GM13976 (cell line): ENCODE measurements at regions not wholly inside any gene's neighbourhood (a gene's known extent, or its start where the extent isn't known, plus 50 kb on each side); places are given as distances from the start of the nearest gene placed in this dataset.

Experiments
- DNase-seq: peaks from one replicate; pipeline ENCODE4 v3.0.0; 2012; ENCODE audit warnings: low spot score
- CTCF ChIP-seq: IDR thresholded peaks from 2 replicates; pipeline ENCODE4 v1.5.1; 2012; ENCODE audit warnings: borderline replicate concordance, mild to moderate bottlenecking; ENCODE audit not compliant: insufficient read depth; ENCODE audit errors: extremely low read depth, missing control alignments, control extremely low read depth
- in situ Hi-C: fragments of 300-500 bp; cut with MboI; formaldehyde crosslinking; loops from one replicate; pipeline ENCODE4 v1.12.0; 2022; ENCODE audit warnings: low sequenced_read_pairs, mixed read lengths, inconsistent platforms; ENCODE audit not compliant: unreplicated experiment

DNA sequence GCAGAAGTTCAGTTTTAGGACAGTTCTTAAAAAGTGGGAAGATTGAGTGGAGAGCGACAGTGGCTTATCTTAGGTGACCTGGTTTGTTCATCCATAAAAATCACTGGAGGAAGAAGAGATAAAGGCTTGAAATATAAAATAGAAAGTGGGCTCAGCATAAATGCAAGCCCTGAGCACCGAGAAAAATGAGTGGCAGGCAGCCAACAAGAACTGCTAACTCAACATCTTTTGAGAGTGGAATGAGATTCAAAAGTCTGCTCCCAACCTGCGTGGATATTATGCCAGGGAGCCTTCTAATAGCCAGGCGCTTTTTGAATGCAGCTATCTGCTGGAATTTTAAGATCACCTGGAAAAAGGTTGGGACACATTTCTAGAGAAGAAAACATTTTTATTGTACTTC lies 666.5 kb downstream of the FLRT2 start:
- no peak for TF ChIP-seq CTCF
- in situ Hi-C loops, result no loop called here
- DNase-seq, result no peak

DNA sequence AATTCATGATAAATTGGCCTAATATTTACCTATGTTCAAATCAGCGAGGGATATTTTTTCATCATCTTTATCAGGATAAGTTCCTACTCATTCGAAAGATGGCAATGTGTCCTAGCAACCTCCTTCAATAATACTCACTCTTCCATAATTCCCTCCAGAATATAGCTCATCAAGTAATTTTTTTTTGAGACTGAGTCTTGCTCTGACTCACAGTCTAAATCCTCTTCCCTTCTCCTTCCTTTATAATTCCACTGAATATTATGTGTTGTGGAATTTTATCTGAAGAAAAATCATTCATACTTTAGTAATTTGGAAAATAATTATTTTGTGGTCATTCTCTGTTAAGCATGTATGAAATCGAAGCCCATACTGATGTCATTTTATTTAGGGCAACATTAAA lies 663.8 kb downstream of the FLRT2 start:
- TF ChIP-seq CTCF, result no peak
- in situ Hi-C loops, result no loop called here
- no peak for DNase-seq

DNA sequence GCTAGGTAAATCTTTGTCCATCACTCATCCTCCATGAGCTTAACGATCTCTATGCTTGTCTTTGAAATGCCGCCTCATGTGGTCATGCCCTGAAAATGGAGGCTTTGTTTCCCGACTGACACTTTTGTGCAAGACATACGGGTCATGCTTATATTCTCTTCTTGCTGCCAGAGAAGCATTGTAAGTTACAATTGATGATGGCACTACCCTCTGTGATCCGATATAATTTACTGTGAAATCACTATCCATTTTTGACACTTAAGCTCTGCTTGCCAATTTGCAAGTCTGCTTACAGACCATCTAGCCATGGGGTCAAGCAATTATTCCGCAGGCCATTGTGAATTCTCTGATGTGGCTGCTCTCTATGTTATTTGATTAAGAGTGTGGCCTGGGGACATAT lies 650.0 kb downstream of the FLRT2 start:
- in situ Hi-C loops, result no loop called here
- TF ChIP-seq CTCF, result no peak
- no peak for DNase-seq

- in situ Hi-C loops, result no loop called here
- no peak for DNase-seq
- no peak for TF ChIP-seq CTCF
Observed at GRCh38 chr14:86168371-86168770, 638.4 kb downstream of the FLRT2 start.

DNA sequence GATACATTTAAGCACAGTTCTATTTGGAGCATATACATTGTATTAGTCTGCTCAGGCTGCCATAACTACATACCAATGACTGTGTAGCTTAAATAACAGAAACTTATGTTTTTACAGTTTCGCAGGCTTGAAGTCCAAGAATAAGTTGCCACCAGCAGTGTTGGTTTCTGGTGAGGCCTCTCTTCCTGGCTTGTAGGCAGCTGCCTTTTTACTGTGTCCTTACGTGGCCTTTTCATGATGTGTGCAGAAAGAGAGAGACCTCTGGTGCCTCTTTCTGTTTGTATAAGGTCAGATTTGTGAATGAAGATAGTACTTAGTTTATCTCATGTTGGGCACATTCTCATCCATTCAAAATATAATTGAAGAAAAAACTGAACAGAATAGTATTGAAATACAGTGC lies 636.6 kb downstream of the FLRT2 start:
- DNase-seq, result no peak
- no peak for TF ChIP-seq CTCF
- in situ Hi-C loops, result no loop called here

- in situ Hi-C loops, result no loop called here
- no peak for TF ChIP-seq CTCF
- DNase-seq, result no peak
Observed at GRCh38 chr14:86153480-86153879, 623.5 kb downstream of the FLRT2 start.

DNA sequence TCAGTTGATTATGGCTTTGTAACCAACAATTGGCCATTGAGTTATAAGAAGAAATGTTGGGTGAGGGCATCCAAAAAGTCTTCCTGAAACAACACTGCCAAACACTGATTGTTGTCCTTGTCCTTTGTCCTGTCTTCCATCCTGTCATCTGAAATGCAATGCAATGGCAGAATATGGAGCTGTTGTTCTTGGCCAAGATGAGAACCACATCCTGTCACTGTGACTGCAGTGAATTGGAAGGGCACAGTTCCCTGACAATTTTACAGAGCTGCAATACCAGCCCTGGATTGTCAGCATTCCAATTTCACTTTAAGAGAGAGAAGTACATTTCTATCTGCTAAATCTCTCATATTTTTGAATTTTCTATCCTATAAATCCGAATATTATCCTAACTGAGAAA lies 613.3 kb downstream of the FLRT2 start:
- in situ Hi-C loops, result no loop called here
- no peak for DNase-seq
- no peak for TF ChIP-seq CTCF
